GM18870 (cell line): ENCODE measurements at regions not wholly inside any gene's neighbourhood (a gene's known extent, or its start where the extent isn't known, plus 50 kb on each side); places are given as distances from the start of the nearest gene placed in this dataset.
"Not testable (repeated sequence)": the region's sequence is repeated elsewhere in the genome, so short reads cannot be mapped to it uniquely, and the experiment has no call there.

Source experiments
- ATAC-seq: cut with Tn5 transposase; IDR thresholded peaks from one replicate; pipeline ENCODE4 v1.9.1; 2021; ENCODE audit warnings: moderate library complexity; ENCODE audit not compliant: unreplicated experiment

GRCh38 chr4:117135634-117136354 is 50.4 kb upstream of the TRAM1L1 start:
- ATAC-seq: no peak

- no peak for ATAC-seq
These were observed 51.8 kb upstream of the TRAM1L1 start for GRCh38 chr4:117137145-117137544.

- not testable (repeated sequence) for ATAC-seq
These were observed 53.4 kb upstream of the TRAM1L1 start for GRCh38 chr4:117138732-117139131.

GRCh38 chr4:117154251-117154650 is 68.9 kb upstream of the TRAM1L1 start:
- no peak for ATAC-seq

GRCh38 chr4:117156806-117157205 is 71.4 kb upstream of the TRAM1L1 start:
- ATAC-seq: no peak

- ATAC-seq: no peak
These were observed 72.0 kb upstream of the TRAM1L1 start for GRCh38 chr4:117157360-117157759.

GRCh38 chr4:117162976-117163375 is 77.6 kb upstream of the TRAM1L1 start:
- no peak for ATAC-seq

GRCh38 chr4:117164338-117164737 is 79.0 kb upstream of the TRAM1L1 start:
- peak; percentile 83 for ATAC-seq

- not testable (repeated sequence) for ATAC-seq
These were observed 90.0 kb upstream of the TRAM1L1 start for GRCh38 chr4:117175369-117175768.

GRCh38 chr4:117203231-117203630 is 117.9 kb upstream of the TRAM1L1 start:
- no peak for ATAC-seq

- no peak for ATAC-seq
These were observed 125.2 kb upstream of the TRAM1L1 start for GRCh38 chr4:117210551-117210950.

- ATAC-seq: no peak
These were observed 138.9 kb upstream of the TRAM1L1 start for GRCh38 chr4:117224256-117224655.

GRCh38 chr4:117225471-117225870 is 140.1 kb upstream of the TRAM1L1 start:
- ATAC-seq: no peak

- no peak for ATAC-seq
These were observed 142.5 kb upstream of the TRAM1L1 start for GRCh38 chr4:117227925-117228324.

- no peak for ATAC-seq
These were observed 154.1 kb upstream of the TRAM1L1 start for GRCh38 chr4:117239434-117239833.

GRCh38 chr4:117249333-117249732 is 164.0 kb upstream of the TRAM1L1 start:
- ATAC-seq: peak; percentile 99

GRCh38 chr4:117264072-117264471 is 178.7 kb upstream of the TRAM1L1 start:
- ATAC-seq: no peak

- ATAC-seq: no peak
These were observed 181.9 kb upstream of the TRAM1L1 start for GRCh38 chr4:117267317-117267716.

- ATAC-seq: no peak
These were observed 199.4 kb upstream of the TRAM1L1 start for GRCh38 chr4:117284736-117285135.

GRCh38 chr4:117293784-117294183 is 208.4 kb upstream of the TRAM1L1 start:
- no peak for ATAC-seq

GRCh38 chr4:117302226-117302625 is 216.8 kb upstream of the TRAM1L1 start:
- ATAC-seq: no peak

- no peak for ATAC-seq
These were observed 225.8 kb upstream of the TRAM1L1 start for GRCh38 chr4:117311215-117311614.

GRCh38 chr4:117311989-117312388 is 226.6 kb upstream of the TRAM1L1 start:
- no peak for ATAC-seq
